Amniotic stem cell (primary cell): ENCODE measurements at regions not wholly inside any gene's neighbourhood (a gene's known extent, or its start where the extent isn't known, plus 50 kb on each side); places are given as distances from the start of the nearest gene placed in this dataset.

Experiments used
- DNase-seq: peaks from one replicate; lab custom pipeline; 2025; lab: John Stamatoyannopoulos, UW

DNA sequence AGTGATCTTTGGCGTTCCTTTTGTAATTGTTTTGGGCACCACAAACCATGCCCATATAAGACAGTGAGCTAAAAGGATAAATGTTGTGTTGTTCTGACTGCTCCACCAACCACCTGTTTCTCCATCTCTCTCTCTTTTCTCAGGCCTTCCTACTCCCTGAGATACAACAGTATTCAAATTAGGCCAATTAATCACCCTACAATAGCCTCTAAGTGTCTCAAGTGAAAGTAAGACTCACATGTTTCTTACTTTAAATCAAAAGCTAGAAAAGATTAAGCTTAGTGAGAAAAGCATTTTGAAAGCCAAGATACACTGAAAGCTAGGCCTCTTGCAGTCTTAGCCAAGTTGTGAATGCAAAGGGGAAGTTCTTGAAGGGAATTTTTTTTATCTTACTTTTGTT is 268.8 kb upstream of the NREP start:
- no peak for DNase-seq

DNA sequence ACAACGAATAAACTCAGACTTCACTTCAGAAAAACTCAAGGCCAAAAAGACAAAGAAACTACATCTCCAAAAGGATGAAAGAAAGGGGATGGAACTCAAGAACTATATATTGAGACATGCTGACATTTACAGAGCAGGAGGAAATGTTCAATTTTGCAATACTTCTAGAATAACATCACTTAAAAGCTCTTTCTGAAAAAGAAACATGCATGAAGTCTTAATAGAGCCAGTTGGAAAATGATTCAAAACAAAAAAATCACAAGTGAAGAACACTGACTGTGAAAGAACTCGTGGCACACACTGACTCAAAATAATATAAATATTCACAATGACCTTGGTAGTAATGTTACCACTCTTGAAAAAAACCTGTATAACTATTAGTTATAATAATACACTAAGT is 267.8 kb upstream of the NREP start:
- no peak for DNase-seq

DNA sequence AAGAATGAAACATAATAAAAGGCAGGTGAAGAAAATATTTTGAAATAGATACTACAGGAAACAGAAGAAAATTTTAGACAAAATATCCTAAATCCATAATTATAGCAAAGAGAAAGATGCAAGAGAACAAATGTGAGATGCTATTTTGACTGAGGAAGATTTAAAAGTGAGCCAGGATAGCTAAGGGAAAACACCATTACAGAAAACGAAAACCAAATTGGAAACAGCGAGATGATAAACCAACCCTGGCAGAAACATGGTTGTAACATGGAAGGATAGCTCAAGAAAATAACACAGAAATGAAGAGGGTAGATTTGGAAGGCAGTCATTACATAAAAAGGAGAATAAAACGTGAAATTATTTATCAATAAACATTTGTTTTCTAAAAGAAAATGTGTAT is 267.2 kb upstream of the NREP start:
- DNase-seq, result no peak

DNA sequence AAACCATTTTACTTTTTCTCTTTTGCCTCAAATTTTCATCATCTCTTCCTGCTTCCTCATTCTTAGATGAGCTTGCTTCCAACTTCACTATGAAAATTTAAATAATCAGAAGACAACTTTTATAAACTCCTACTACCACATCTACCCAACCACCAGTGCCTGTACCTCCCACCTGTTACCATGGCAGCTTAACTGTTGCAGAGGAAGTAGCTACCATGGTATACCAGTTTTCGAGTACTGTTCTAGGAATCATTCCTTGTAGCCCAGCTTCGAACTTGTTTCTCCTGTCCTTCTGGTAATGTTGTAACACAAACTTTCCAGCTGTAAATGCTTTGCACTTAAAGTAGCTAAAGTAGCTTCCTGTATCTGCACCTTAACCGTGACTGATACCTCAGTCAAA is 266.8 kb upstream of the NREP start:
- DNase-seq, result no peak

DNA sequence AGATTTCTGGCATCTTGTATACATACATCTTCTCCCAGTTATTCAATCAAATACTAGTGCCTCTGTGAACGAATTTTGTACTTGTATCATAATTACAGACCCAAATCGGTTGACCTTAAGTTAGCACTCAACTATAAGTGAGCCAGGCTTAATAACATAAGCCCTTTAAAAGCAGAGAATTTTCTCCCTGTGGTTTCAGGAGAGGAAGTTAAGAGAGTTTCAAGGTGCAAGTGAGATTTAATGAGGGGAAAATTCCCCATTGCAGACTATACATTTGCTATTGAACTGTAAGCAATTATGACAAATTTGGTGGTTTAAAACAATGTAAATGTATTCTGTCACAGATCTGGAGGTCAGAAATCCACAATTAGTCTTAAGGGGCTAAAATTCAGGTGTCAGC is 261.9 kb upstream of the NREP start:
- DNase-seq, result no peak

DNA sequence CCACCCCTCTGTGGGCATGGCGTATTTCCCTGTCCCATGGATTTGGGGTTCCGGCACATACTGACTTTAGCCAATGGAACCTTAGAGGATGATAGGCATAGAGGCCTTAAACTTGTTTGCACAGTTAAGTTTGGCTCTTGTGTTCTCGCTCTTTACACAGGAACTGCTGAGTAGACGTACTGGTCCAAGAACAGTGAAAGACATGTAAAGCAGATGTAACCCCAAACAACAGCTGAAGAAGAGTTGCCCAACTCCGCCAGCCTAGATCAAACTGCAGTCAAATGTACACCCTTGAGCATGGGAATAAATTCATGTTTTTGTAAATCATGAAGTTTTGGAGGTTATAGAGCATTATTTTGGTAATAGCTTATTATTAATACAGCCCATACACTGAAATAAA is 260.0 kb upstream of the NREP start:
- DNase-seq, result no peak

DNA sequence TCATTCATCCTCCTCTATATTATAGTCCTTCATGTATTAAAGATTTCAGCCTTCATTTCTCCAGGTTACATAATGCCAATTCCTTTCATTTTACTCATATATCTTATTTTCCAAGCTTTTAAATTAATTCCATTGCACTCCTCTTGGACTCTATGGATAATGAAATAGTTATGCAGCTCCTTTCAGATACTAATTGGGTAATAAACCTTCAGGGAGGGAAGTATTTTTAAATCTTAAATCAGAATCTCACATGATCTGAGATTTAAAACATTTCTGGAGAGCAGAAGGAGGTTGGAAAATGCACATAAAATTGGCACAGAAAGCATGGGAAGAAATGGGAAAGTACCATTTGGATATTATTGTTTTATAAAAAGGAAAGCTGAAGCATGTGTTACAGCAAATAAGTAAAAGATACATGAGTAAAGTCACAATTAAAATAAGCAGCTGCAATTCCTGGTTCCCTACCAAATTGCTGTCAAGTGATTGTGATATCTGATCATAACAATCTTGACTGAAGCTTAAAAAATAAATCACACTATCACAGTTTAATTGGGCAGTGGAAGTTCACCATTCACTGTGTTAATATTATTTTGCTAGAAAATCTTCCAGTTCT is 257.9 kb upstream of the NREP start:
- no peak for DNase-seq

DNA sequence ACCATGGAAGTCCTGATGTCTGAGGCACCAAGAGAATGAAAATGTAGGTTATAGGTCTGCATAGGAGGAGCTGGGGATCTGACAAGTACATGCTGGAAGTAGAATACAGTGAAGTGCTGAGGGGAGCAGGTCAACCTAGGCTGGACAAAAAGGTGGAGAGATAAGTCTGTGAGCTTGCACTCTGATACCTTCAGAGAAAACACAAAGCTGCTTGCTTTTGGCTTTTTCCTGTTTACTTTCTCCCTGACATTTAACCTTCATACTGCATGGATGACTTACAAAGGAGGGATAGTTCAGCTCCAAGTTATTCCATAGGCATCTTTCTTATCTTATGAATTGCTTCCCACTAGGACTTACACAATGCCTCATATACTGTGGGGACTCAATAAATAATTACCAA is 256.7 kb upstream of the NREP start:
- DNase-seq, result no peak

DNA sequence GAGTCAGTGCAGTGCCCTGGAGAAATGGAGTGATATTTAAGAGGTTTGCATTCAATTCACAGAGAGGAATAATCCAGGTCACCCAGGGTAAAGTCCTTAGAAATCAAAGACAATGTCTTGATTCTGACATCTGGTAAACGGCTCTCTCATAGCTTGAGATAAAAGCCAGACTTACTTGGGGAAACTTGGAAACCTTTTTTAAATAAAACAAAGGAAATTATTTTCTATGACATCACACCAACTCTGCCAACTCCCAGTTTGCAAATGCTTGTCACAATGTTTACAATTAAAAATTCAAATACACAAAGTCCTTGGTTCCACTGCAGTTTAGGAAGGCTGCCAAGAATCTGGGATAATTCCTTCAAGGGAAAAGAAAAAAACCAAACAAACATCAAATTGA is 255.1 kb upstream of the NREP start:
- DNase-seq, result no peak

DNA sequence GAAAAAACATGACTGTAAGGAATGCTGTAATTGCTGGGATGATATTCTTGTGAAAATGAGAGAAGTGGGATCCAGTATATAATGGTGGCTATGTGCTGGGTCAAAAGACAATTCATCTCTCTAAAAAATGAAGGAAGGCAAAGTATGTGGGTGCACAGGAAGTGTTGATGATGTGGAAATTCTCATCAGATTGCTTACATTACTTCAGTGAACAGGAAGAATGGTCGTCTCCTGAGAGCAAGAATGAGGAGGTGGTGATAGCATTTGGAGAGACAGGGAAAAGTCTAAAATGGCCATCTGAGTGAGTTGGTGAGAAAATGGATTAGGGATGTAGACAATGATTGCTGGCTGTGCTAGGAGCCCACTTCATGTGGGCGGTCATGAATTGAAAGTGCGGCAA is 253.5 kb upstream of the NREP start:
- DNase-seq, result no peak

DNA sequence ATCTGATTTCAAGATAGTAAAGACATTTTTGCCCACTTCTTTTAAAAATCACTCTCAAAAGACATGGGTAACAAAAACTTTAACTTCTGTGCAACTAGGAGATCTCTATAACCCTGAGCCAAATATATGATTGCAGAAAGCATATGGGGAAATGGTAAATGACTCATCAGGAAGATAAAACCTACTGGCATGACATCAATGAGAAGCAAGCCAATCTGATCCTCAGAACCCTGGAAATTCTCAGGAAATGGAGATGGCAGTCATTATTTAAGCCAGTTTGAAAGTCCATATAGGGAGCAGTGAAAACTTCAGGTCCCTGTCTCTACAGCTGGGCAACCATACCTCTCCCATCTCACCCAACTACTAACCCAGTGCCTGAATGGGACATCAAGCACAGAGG is 249.7 kb upstream of the NREP start:
- DNase-seq, result no peak

DNA sequence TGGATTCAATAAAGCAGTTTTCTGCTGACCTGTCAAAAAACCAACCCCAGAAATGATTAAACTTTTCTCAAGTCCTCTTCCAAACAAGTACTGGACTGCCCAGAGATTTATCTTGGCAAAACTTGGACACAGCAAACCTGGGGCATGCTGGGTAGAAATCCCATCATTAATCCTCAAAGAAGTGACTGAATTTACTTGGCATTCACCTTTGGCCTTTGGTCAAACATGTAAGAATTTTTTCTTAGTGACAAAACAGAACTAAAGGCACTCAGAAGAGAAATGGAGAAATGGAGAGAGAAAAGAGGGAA is 248.6 kb upstream of the NREP start:
- DNase-seq, result no peak

DNA sequence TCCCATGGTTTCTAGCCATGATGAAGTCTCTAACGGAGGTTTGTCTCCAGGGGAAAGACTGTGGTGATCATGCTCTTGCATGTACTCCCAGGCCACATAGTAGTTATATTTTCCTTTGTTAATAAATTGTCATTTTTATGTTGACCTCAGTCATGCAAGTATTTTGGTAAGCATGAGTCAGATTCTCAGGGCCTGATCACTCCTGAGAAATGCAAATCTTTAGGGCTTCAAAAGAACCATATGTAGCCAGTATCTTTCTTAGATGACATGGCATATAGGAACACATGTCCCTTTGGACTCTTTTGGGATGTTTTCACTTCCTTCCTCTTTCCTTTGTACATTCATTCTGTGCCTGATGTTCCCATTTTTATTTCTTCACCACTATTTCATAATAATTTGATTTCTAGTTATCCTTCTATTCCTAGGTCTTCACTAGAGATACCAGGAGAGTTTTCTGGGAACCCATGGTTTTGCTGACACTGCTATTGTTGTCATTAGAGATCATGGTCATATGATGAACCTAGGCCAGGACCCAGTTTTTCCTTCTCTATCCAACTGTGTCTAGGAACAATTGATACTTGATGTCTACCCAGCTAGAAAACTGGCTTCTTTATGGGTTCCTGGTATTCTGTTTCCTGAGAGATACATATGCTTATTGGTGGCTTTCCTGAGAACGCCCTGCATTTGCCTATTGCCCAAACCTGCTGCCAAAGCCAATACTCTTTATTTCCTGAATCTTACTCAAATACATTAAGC is 248.1 kb upstream of the NREP start:
- no peak for DNase-seq

DNA sequence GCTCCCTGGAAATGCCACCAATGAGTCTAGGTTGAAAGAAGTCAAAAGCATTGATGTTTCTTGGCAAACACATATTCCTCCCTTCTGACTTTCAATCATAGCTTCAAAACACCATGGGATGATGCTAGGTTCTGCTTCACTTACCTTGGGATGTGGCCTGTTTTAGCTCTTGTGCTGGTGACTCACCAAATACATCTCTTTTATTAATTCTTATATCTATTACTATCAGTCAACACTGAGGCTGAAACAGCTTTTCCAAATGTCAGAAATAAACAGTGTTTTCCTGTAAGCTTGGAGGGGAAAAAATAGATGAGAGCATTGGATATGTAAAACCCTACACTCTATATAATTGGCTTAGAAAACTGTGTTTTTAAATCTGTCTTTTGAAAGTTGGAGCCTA is 245.4 kb upstream of the NREP start:
- DNase-seq, result no peak

DNA sequence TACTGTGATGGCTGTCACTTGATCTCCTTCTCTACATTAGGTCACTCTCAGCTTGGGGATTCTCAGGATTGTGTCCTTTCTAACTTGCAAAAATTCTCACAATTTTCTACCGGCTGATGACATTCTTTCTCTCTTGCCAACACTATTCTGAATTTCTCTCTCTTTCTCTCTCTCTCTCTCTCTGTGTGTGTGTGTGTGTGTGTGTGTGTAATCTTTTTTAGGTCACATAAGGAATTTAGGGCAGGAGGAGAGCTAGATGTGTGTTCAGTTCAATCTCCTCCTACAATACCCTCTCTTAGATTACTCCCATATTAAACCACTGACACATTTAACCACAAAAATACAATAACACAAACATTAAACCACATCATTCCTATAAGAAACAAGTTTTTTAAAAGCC is 242.3 kb upstream of the NREP start:
- DNase-seq, result no peak

DNA sequence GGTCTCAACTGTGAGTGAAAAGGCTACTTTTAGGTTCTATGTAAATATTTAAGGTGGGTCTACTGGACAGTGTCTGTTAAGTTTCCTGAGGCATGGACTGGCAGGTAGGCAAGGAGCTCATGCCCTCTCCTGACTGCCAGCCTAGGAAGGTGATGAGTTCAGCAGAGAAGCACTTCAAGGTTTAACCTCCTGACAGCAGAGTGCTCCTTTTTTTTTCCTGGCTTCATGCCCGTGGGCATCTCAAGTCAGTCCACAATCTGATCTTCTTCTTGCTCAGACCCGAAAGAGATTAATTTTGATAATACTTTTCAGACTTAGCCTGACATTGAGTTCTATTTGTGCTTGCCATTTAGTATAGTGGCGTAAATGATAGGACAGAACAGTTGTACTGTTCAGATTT is 241.9 kb upstream of the NREP start:
- DNase-seq, result no peak

DNA sequence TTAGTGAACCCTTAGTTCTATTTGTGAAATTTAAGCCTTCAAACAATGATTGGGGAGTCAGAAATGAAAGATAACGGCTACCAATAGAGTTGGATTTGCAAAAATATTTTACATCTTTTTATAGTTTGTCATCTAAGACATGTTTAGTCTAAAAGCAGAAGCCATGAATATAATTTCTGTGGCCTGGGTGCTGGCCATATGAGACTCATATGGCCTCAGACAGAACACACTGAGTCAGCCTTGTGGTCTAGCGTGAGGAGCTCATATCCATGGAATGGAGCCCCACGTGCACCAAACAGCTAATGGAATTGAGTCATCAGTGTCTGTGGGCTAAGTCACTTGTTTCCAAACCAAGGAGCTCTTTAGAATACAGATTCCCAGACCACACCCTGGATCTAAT is 240.7 kb upstream of the NREP start:
- DNase-seq, result peak; percentile 96

DNA sequence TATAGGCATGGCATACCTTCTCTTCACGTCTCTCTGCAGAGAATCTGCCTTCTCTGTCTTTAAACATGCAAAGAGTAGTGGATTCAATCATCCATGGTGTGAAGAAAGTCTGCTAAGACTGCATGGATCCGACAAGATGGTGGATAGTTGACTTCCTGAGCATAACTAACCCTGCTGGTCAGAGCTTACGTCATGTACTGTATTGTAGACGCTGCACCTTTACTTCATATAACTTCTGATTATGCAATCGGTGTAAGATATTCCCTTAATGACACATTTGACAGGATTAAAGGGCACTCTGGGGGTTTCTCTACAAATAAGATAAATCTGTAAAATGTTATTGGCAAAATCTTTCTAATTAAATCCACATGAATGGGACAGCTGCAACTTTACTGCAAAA is 240.3 kb upstream of the NREP start:
- no peak for DNase-seq

DNA sequence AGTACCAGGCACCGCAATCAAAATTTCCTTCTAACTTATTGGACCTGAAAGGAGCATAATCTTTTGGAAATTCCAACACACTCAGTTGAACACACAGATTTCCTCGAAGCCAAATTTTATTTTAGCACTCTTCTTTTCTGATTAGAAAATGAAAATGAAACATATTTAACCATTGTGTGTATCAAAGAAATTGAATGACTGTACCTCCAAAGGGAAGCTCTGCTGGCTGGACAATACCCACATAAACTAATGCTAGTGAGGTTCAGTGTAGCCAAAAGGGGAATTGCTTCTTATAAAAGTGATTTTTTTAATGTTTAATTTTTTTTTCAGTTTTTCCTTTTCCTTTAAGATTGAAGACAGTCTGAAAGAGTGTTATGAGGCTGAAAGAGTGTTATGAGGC is 239.6 kb upstream of the NREP start:
- no peak for DNase-seq

DNA sequence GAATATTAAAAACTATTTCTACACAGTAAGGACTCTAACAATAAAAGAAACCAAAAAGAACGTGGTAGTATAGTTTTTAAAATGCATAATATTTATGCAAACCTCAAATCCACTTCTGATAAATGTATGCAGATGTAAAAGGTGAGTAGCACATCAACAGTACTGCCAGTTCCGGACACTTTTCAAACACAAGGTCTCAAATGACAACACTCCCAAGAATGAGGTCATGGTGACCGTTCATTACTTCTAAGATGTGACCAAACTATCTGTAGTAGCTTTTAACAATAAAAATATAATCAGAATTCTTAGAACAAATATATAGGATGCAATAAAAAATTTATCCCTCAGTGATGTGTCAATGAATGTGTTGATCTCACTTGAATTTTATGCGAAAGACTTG is 238.7 kb upstream of the NREP start:
- DNase-seq, result no peak

DNA sequence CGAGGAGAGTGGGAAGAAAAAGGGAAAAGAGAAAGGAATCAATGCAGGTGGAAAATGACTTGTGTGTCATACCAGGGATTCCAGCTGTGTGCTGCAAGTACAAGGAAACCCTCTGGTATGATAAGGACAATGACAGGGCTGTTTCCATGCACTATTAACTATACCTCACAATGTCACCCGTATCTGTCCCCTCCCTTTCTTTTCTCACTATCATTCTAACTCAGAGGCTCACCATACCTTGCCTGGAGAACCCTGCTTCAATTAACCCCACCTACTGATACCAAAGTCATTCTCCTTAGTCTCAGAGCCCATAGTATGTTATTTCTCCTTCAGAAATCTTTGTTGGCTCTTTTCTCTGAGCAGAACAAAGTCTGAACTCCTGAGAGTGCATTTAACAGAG is 236.2 kb upstream of the NREP start:
- no peak for DNase-seq

DNA sequence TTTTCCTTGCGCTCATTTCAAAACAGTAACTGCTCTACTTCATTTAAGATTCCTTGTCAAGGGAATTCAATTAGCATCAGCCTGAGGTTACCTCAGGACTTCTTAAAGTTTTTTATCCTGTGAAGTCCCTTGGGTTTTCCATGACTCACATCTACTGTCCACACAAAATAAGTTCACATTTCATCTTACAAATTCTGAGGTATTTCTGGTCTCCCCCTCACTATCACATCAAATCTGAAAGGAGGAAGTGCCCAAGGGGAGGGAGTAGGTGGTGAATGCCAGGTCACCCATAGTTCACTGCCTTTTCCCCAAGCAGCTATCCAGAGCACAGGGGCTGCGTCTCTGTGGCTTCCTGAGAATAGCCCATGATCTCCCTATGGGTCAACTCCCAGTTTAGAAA is 227.1 kb upstream of the NREP start:
- DNase-seq, result peak; percentile 58

DNA sequence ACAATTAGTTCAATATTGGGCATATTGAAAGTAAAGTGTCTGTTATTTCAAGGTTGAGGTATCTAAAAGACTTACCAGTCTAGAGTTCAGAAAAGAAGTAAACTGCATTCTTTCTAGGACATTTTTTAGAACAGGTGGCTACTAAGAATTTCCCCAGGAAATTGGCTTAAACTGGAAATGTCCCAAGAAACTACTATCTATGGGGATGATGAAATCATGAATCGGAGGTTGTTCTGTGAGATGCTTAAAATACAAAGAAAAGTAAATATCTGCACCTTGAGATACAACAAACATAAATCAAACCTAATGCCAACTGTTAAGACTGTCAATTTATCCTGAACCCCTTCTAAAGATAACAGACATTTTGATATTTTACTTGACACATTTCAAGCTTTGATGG is 226.5 kb upstream of the NREP start:
- no peak for DNase-seq

DNA sequence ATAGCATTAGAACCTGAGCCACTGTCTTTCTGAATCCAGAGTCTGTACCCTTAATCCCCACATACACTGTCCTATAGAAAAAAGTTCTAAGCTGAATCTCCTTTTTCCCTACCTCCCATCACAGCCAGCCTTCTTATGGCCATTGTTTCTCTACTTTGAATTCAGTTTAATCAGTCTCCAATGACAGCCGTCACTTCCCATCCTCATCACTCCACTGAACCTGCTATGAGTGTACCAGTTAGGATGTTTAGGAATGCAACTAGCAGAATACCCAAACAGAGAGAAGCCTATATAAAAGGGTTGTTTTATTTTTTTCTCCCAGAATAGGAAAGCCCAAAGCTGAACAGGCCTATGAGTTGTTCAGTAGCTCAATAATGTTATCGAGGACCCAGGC is 220.4 kb upstream of the NREP start:
- DNase-seq, result no peak
